ENCODE measurements at regions not wholly inside any gene's neighbourhood (a gene's known extent, or its start where the extent isn't known, plus 50 kb on each side); places are given as distances from the start of the nearest gene placed in this dataset.
A peak's percentile ranks its signal among the peaks of the same experiment; 100 is the strongest.

DNA sequence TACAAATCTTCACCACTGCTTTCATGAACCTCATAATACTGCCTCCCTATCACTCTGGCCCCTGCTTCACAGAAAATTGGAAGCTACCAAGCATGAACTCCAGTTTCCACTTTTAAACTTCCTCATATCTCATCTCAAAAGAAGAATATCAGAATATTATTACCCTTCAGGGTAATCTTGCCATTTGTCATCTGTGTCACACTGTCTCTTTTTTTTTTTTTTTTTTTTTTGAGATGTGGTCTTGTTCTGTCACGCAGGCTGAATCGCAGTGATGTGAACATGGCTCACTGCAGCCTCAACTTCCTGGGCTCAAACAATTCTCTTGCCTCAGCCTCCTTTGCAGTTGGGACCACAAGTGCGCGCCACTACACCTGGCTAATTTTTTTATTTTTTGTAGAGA lies 80.4 kb upstream of the TCF12 start:
- TF ChIP-seq, protein P1, sequence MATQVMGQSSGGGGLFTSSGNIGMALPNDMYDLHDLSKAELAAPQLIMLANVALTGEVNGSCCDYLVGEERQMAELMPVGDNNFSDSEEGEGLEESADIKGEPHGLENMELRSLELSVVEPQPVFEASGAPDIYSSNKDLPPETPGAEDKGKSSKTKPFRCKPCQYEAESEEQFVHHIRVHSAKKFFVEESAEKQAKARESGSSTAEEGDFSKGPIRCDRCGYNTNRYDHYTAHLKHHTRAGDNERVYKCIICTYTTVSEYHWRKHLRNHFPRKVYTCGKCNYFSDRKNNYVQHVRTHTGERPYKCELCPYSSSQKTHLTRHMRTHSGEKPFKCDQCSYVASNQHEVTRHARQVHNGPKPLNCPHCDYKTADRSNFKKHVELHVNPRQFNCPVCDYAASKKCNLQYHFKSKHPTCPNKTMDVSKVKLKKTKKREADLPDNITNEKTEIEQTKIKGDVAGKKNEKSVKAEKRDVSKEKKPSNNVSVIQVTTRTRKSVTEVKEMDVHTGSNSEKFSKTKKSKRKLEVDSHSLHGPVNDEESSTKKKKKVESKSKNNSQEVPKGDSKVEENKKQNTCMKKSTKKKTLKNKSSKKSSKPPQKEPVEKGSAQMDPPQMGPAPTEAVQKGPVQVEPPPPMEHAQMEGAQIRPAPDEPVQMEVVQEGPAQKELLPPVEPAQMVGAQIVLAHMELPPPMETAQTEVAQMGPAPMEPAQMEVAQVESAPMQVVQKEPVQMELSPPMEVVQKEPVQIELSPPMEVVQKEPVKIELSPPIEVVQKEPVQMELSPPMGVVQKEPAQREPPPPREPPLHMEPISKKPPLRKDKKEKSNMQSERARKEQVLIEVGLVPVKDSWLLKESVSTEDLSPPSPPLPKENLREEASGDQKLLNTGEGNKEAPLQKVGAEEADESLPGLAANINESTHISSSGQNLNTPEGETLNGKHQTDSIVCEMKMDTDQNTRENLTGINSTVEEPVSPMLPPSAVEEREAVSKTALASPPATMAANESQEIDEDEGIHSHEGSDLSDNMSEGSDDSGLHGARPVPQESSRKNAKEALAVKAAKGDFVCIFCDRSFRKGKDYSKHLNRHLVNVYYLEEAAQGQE (IDR thresholded peaks at IDR 0.05; ENCODE audit: low read depth): no peak
- TF ChIP-seq EP300 (IDR thresholded peaks at IDR 0.05; ENCODE audit: borderline replicate concordance) (no peak), USF1 (IDR thresholded peaks at IDR 0.05) (no peak)

DNA sequence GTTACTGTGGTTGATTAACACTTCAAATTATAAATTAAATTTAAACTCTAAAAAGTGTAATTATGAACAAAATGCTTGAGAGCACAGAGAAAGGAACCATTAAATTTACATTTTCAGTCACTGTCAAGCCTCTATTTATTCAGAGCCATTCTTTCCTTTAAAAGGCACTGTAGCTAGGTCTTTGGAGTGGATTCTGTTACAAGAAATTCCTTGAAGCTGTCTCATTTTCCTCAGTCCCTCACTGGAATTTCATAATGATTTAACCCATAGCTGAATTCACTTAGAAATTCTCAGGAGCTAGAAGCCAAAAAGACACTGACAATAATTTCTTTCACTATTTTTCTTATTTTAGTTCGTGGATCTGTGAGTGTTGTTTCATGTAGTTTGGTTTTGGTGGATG lies 81.2 kb upstream of the TCF12 start:
- TF ChIP-seq TEAD4 (IDR thresholded peaks at IDR 0.05): no peak
- no peak for TF ChIP-seq YY1 (IDR thresholded peaks at IDR 0.05; ENCODE audit: low read depth)
- no peak for TF ChIP-seq TAF1 (IDR thresholded peaks at IDR 0.05; ENCODE audit: low read depth)
- TF ChIP-seq NFIC (IDR thresholded peaks at IDR 0.05): no peak
- TF ChIP-seq RAD21 (IDR thresholded peaks at IDR 0.05; ENCODE audit: low read depth): no peak
- TF ChIP-seq EP300 (IDR thresholded peaks at IDR 0.05; ENCODE audit: borderline replicate concordance): no peak
- TF ChIP-seq CREB1 (IDR thresholded peaks at IDR 0.05; ENCODE audit: low read depth): no peak
- no peak for TF ChIP-seq ZBTB7A (IDR thresholded peaks at IDR 0.05; ENCODE audit: low read depth)
- TF ChIP-seq MAX (IDR thresholded peaks at IDR 0.05): no peak
- TF ChIP-seq CEBPB (IDR thresholded peaks at IDR 0.05): no peak
- TF ChIP-seq USF1 (IDR thresholded peaks at IDR 0.05): no peak
- TF ChIP-seq, protein P1 (IDR thresholded peaks at IDR 0.05; ENCODE audit: low read depth): no peak
- no peak for TF ChIP-seq TCF12 (IDR thresholded peaks at IDR 0.05; ENCODE audit: low read depth)
- no peak for TF ChIP-seq EGR1 (IDR thresholded peaks at IDR 0.05)

DNA sequence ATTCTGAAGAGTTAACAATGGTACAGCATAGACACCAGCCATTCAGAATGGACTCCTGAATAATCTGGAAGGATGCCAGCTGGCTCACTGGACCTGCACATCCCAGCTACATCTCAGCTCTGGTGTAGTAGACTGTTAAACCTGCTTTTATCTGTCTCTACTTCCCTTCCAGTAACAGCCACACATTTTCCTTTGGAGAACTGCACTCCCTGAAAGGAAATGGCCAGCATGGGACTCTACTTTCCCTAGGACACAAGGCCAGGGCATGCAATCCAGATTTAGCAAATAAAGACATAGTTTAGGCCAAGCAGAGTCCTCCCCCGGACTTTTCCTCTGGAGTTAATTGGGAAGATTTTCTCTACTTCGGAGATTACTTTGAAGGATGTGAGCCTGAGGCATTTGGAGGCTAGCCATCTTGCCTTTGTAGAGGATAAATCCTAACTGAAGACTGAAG lies 82.7 kb upstream of the TCF12 start:
- TF ChIP-seq CREB1 (IDR thresholded peaks at IDR 0.05; ENCODE audit: low read depth) (no peak), NFIC (IDR thresholded peaks at IDR 0.05) (peak; percentile 39)

GRCh38 chr15:56832125-56832524 lies 86.3 kb upstream of the TCF12 start:
- TF ChIP-seq TCF12 (IDR thresholded peaks at IDR 0.05; ENCODE audit: low read depth) (no peak), EGR1 (IDR thresholded peaks at IDR 0.05) (no peak), TAF1 (IDR thresholded peaks at IDR 0.05; ENCODE audit: low read depth) (no peak), YY1 (IDR thresholded peaks at IDR 0.05; ENCODE audit: low read depth) (no peak), MAX (IDR thresholded peaks at IDR 0.05) (no peak), RAD21 (IDR thresholded peaks at IDR 0.05; ENCODE audit: low read depth) (no peak), USF1 (IDR thresholded peaks at IDR 0.05) (no peak), TEAD4 (IDR thresholded peaks at IDR 0.05) (no peak), FOXM1 (IDR thresholded peaks at IDR 0.05; ENCODE audit: borderline replicate concordance, low read depth) (no peak)
- TF ChIP-seq, protein P1 (IDR thresholded peaks at IDR 0.05; ENCODE audit: low read depth): no peak

DNA sequence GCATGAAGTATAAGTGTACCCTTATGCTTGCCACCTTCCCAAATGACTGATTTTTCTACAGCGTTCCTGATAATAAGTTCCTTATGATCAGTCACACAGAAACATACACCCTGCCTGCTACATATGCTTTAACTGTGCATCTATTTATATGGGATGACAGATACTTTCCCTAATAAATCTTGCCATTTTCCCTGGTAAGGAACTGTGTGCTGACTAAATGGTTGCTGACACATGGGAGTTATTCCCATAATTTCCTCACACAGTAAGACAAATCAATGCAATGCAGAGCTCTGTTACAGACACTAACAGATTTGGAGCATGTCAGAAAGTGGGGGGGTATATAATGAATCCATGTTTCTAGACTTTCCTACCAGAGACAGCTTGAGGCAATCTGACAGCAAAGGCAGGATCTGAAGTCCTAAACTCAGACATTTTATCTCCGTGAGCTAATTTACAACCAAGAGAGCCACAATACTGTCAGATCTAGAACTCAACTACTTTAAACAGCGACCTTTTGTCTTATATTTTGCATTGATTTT lies 86.9 kb upstream of the TCF12 start:
- TF ChIP-seq CEBPB (IDR thresholded peaks at IDR 0.05): no peak
- no peak for TF ChIP-seq TAF1 (IDR thresholded peaks at IDR 0.05; ENCODE audit: low read depth)
- TF ChIP-seq FOXM1 (IDR thresholded peaks at IDR 0.05; ENCODE audit: borderline replicate concordance, low read depth): no peak
- TF ChIP-seq TCF12 (IDR thresholded peaks at IDR 0.05; ENCODE audit: low read depth): no peak
- TF ChIP-seq CREB1 (IDR thresholded peaks at IDR 0.05; ENCODE audit: low read depth): no peak
- TF ChIP-seq ZBTB7A (IDR thresholded peaks at IDR 0.05; ENCODE audit: low read depth): no peak
- TF ChIP-seq YY1 (IDR thresholded peaks at IDR 0.05; ENCODE audit: low read depth): no peak
- TF ChIP-seq MAX (IDR thresholded peaks at IDR 0.05): no peak
- no peak for TF ChIP-seq USF1 (IDR thresholded peaks at IDR 0.05)
